Right ventricle myocardium superior (tissue), 1 donor: ENCODE measurements at regions not wholly inside any gene's neighbourhood (a gene's known extent, or its start where the extent isn't known, plus 50 kb on each side); places are given as distances from the start of the nearest gene placed in this dataset.
"Not testable (repeated sequence)": the region's sequence is repeated elsewhere in the genome, so short reads cannot be mapped to it uniquely, and the experiment has no call there.

Experiments used
- ATAC-seq: fragments of 200-7000 bp; cut with Tn5 transposase; one replicate; pipeline ENCODE4 v1.9.1; 2020; ENCODE audit warnings: mild to moderate bottlenecking; ENCODE audit not compliant: poor library complexity
- DNase-seq: peaks from one replicate; pipeline ENCODE4 v3.0.0-alpha.2; 2020
- intact Hi-C: fragments of 100-400 bp; cut with DNase I; formaldehyde crosslinking; loops from one replicate; pipeline ENCODE4 v1.11.2; 2022
- donor health status: DM: no; HTN: yes; CAD: no; lungs with severe emphysema.

DNA sequence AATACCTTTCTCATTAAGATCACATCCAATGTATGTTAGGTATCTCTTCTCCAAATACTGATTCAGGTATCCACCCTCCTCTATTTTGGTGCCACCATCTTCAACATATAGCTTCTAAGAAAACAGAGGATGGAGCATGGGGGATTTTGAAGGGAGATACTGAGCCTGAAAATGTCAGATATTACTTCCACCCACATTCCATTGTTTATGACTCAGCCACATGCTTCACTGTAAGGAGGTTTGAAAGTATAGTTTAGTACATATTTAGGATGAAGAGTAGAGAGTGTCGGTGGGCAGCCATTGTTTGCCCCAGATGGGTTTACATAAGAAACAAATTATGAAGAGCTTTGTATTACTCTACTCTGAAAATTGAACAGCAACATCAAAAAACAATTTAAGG, 286.7 kb downstream of the TFAP2B start:
- intact Hi-C loops, result no loop called here
- ATAC-seq (no peak), DNase-seq (no peak)

GRCh38 chr6:51107769-51108203, 289.1 kb downstream of the TFAP2B start:
- ATAC-seq, result no peak
- no peak for DNase-seq
- intact Hi-C loops, result no loop called here

- no peak for ATAC-seq
- intact Hi-C loops, result no loop called here
- no peak for DNase-seq
These were observed 290.0 kb downstream of the TFAP2B start for GRCh38 chr6:51108563-51109234.

DNA sequence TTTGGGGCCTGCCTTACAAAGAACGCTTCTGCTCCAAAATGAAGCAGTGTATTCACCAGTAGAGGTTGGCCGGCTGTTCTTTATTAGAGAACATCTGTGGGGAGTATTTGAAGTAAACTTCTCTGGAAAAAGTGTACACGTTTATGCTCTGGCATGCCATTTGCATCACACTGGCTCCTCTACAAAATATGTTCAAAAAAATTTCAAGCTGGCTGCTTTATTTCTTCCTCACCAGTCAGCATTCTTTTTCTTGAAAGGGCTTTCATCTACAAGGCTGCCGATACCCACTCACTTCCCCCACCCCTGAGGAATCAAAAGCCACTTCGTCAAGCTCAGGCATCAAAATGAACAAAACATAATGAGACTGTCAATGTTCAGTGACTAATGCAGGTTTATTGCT, 294.1 kb downstream of the TFAP2B start:
- intact Hi-C loops, result no loop called here
- DNase-seq (no peak), ATAC-seq (no peak)

DNA sequence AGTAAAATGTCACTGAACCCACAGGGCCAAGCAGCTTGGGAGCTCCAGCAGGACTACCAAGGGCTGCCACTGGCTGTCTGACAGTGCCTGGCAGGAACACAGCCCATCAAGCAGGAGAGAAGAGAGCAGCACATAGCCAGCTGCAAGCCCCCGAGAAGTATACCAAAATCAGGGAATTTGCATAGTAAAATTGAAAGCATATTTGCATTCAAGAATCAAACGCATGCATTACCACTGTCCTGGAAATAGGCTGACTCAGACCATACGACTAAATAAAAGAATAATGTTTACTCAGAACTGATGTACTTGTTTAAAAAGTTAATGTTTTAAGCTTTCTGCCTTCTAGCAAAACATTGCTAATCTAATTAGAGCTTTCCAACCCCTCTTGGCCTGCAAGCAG, 298.1 kb downstream of the TFAP2B start:
- no peak for DNase-seq
- ATAC-seq, result no peak
- intact Hi-C loops, result no loop called here

GRCh38 chr6:51118792-51119191, 300.1 kb downstream of the TFAP2B start:
- DNase-seq (no peak), ATAC-seq (no peak)
- intact Hi-C loops, result no loop called here

DNA sequence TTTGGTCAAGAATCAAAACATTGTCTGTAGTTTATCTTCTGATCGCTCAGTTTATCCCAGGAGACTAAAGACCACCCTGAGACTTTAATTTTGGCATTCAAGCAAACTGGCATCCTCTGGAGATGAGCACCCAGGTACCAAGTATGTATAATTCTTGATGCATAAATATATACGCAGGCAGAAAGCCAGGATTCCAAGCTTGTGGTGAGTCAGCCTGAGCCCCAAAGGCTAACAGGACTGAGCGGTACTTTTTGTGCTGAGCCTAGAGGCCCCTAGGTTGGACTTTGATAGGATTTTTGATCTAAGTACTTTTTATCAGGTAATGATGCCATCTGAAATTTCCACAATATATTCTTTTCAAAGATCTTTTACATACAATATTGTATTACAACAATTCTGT, 301.3 kb downstream of the TFAP2B start:
- intact Hi-C loops, result no loop called here
- DNase-seq (no peak), ATAC-seq (no peak)

DNA sequence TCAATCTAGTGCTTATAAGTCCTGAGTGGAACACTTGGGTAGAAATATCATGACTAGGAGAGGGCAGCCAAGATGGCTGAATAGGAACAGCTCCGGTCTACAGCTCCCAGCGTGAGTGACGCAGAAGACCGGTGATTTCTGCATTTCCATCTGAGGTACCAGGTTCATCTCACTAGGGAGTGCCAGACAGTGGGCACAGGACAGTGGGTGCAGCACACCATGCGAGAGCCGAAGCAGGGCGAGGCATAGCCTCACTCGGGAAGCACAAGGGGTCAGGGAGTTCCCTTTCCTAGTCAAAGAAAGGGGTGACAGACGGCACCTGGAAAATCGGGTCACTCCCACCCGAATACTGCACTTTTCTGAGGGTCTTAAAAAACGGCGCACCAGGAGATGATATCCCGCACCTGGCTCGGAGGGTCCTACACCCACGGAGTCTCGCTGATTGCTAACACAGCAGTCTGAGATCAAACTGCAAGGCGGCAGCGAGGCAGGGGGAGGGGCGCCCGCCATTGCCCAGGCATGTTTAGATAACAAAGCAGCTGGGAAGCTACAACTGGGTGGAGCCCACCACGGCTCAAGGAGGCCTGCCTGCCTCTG, 302.8 kb downstream of the TFAP2B start:
- DNase-seq, ATAC-seq, intact Hi-C loops: not testable (repeated sequence)

DNA sequence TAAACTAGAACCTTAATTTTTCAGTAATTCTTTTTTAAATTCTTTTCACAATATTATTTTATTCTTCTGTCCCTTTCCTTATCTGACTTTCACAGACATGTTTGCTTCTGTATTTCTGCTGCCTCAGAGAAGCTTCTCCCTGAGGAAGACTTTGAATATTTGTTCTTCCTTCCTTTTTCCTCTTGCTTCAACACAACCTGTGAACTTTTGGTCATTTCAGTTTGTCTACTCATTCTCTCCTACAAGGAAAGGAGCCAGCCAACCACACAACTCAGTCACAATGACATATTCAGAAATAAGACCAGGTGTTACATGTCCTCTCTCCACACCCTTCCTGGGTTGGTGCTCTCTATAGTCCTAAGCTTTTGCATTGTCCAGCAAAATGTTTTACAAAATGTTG, 310.4 kb downstream of the TFAP2B start:
- DNase-seq (no peak), ATAC-seq (no peak)
- intact Hi-C loops, result no loop called here

- intact Hi-C loops, result no loop called here
- ATAC-seq (no peak), DNase-seq (no peak)
These were observed 319.1 kb downstream of the TFAP2B start for GRCh38 chr6:51137777-51138176.

DNA sequence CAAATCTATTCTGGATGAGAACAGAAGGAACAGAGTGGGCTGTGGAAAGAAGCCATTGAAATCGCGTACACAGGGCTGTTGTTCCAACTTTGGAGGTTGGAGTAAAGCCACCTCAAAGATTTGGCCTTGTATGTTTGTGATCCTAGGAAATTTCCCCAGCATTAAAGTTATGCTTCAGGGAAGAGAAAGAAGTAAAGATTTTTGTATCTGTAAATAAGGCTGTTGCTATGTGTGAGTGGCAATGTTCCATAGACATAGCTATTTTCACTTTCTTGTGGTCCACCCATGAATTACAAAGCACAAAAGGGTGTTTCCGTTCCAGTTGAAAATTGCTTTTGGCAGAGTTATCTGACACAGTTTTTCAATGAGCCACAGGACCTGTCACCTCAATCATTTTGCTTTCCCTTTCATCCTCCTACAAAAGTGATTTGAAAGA, 321.3 kb downstream of the TFAP2B start:
- ATAC-seq, result no peak
- intact Hi-C loops, result no loop called here
- DNase-seq, result no peak

- ATAC-seq, result no peak
- intact Hi-C loops, result no loop called here
- no peak for DNase-seq
These were observed 322.4 kb downstream of the TFAP2B start for GRCh38 chr6:51141080-51141479.

DNA sequence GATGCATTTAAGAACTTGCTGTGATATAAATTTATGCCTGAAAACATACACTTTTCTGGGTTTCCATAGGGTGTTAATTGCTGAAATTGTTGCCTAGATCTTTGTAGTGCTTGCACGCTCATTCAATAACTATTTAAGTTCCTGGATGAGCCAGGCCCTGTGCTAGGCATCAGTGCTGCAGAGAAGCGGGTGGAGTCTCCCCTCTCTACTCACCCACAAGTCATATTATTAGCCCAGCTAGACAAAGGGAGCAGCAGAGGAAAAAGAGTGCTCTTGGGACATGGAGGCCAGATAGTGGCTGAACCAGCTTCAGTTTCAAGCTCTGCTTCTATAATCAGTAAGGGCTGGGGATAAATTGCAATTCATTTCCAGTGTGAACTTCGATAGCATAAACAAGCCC, 329.1 kb downstream of the TFAP2B start:
- no peak for DNase-seq
- no peak for ATAC-seq
- intact Hi-C loops, result no loop called here

DNA sequence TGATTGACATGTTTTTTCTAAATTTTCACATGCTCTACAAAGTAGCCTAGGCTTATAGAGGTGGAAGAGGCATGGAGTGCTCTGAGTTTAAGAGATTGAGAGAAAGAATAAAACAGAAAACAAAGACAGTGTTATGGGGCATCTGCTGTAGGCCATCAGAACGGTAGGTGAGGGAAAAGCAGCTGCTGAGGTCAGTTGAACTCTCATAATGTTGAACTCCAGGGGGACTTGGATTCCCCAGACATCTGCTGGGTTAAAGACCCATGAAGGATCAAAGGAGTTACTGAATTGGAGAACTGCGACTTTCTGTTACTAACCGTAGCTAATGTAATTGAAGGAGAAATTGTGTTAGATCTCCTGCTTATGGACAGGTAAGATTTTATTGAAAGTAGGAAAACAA, 333.9 kb downstream of the TFAP2B start:
- no peak for ATAC-seq
- intact Hi-C loops, result no loop called here
- DNase-seq, result no peak

- ATAC-seq (no peak), DNase-seq (no peak)
- intact Hi-C loops, result no loop called here
These were observed 334.4 kb downstream of the TFAP2B start for GRCh38 chr6:51153109-51153508.

DNA sequence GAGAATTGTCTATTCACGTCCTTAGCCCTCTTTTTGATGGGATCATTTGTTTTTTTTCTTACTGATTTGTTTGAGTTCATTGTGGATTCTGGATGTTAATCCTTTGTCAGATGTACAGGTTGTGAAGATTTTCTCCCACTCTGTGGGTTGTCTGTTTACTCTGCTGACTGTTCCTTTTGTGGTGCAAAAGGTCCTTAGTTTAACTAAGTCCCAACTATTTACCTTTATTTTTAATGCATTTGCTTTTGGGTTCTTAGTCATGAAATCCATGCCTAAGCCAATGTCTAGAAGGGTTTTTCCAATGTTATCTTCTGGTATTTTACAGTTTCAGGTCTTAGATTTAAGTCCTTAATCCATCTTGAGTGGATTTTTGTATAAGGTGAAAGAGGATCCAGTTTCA, 336.3 kb downstream of the TFAP2B start:
- ATAC-seq, DNase-seq, intact Hi-C loops: not testable (repeated sequence)

GRCh38 chr6:51159260-51159659, 340.6 kb downstream of the TFAP2B start:
- ATAC-seq, intact Hi-C loops, DNase-seq: not testable (repeated sequence)

- ATAC-seq (no peak), DNase-seq (no peak)
- intact Hi-C loops, result no loop called here
These were observed 343.1 kb downstream of the TFAP2B start for GRCh38 chr6:51161752-51162151.

GRCh38 chr6:51163843-51164529, 345.3 kb downstream of the TFAP2B start:
- intact Hi-C loops, result no loop called here
- ATAC-seq (no peak), DNase-seq (no peak)

- ATAC-seq (no peak), DNase-seq (no peak)
- intact Hi-C loops, result no loop called here
These were observed 348.2 kb downstream of the TFAP2B start for GRCh38 chr6:51166914-51167313.
